ENCODE measurements at regions not wholly inside any gene's neighbourhood (a gene's known extent, or its start where the extent isn't known, plus 50 kb on each side); places are given as distances from the start of the nearest gene placed in this dataset.

- TF ChIP-seq EP300 (IDR thresholded peaks at IDR 0.05), result no peak
- no peak for TF ChIP-seq CTCF (IDR thresholded peaks at IDR 0.05)
- TF ChIP-seq POLR2A (IDR thresholded peaks at IDR 0.05), result no peak
- no peak for TF ChIP-seq POLR2AphosphoS5 (IDR thresholded peaks at IDR 0.05)
These were observed 271.2 kb downstream of the GLI2 start for GRCh38 chr2:121006743-121007489.

Measured in upper lobe of left lung (tissue), 4 donors.